Motor neuron (in vitro differentiated cells): ENCODE measurements at regions not wholly inside any gene's neighbourhood (a gene's known extent, or its start where the extent isn't known, plus 50 kb on each side); places are given as distances from the start of the nearest gene placed in this dataset.

ENCODE experiments used
- ATAC-seq, 8 experiments: fragments of 200-7000 bp; cut with Tn5 transposase; replicated peaks in 6 of 8; 2 replicates each; pipeline ENCODE4 v1.8.0; 2021; ENCODE audit warnings: mild to moderate bottlenecking in 8 of 8, moderate library complexity in 8 of 8
- H3K27ac ChIP-seq, 2 donors: fragments of 250-450 bp; sonication (Bioruptor Pico); 2 replicates each; pipeline ENCODE4 v1.9.0; 2021; ENCODE audit warnings: antibody characterized with exemption in 2 of 2, mild to moderate bottlenecking in 2 of 2, moderate library complexity in 1 of 2
- H3K4me1 ChIP-seq, 2 donors: fragments of 250-450 bp; sonication (Bioruptor Pico); replicated peaks in 1 of 2; 2 replicates each; pipeline ENCODE4 v1.6.1; 2021; ENCODE audit warnings: antibody characterized with exemption in 2 of 2, mild to moderate bottlenecking in 2 of 2, moderate library complexity in 1 of 2
- H3K4me3 ChIP-seq, 5 donors: fragments of 250-450 bp; sonication (Bioruptor Pico); 2 replicates each; pipeline ENCODE4 v1.9.0; 2021; ENCODE audit warnings: antibody characterized with exemption in 5 of 5, mild to moderate bottlenecking in 5 of 5, moderate library complexity in 4 of 5
- WGBS, 10 experiments: fragments of 450-650 bp; shearing (Covaris generic); methylation state at CpG; one replicate each; pipeline ENCODE4 v1.0.0; 2022; 5-methylcytosine and 5-hydroxymethylcytosine counted together
- in situ Hi-C, 9 experiments: fragments of 400-800 bp; cut with MboI; loops; one replicate each; pipeline ENCODE4 v1.15.0; 2021; ENCODE audit warnings: low sequenced_read_pairs in 9 of 9, low pct_unique_long_range_greater_than_20kb in 2 of 9; ENCODE audit not compliant: unreplicated experiment in 9 of 9

DNA sequence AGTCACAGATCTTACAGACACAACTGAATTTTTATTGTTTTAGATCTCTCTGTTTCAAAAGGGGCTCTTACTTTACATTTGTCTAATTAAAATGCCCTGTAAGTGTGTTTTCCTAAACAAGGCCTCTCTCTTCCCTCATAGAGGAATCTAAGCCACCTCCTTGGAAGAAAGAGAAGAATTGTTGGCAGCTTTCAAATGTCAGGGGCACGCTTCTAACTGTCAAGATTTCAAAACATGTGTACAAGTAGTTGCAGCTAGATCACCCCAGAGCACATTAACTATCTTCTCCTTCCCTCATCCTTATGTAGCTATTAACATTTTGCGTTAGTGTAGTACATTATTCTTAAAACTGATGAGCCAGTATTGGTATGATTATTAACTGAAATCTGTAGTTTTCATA lies 266.5 kb upstream of the BOD1L1 start:
- no peak for ATAC-seq
- Histone ChIP-seq H3K4me3 (no peak overlapping the region), H3K4me1 (peaks cover 0 to 5% of the 10 kb centered on the region in 2 donors), H3K27ac (no peak overlapping the region)
- in situ Hi-C loops = no loop called here
- 68 to 100% (median 79%) methylated on average over 1 to 2 of the region's 2 CpGs; no CpG with 5 or more reads in 2 of the 10 experiments for WGBS, 10 experiments

- Histone ChIP-seq H3K4me3 (no peak overlapping the region), H3K27ac (no peak overlapping the region), H3K4me1 (no peaks in the 10 kb centered on the region)
- in situ Hi-C loops = no loop called here
- WGBS, 10 experiments = 70 to 100% (median 86%) methylated on average over 1 to 4 of the region's 4 CpGs; no CpG with 5 or more reads in 4 of the 10 experiments
- no peak for ATAC-seq
Observed at GRCh38 chr4:13900780-13901179, 273.3 kb upstream of the BOD1L1 start.

- WGBS, 10 experiments = 60 to 100% (median 100%) methylated on average over 1 of the region's 1 CpG; no CpG with 5 or more reads in 5 of the 10 experiments
- H3K4me3 ChIP-seq = no peak overlapping the region
- ATAC-seq = no peak
- H3K4me1 ChIP-seq = no peaks in the 10 kb centered on the region
- in situ Hi-C loops = no loop called here
- H3K27ac ChIP-seq = no peak overlapping the region
Observed at GRCh38 chr4:13902146-13902545, 274.6 kb upstream of the BOD1L1 start.

- Histone ChIP-seq H3K4me1 (no peaks in the 10 kb centered on the region), H3K4me3 (no peak overlapping the region), H3K27ac (no peak overlapping the region)
- WGBS, 10 experiments = 0 to 100% (median 63%) methylated on average over 1 to 3 of the region's 3 CpGs; no CpG with 5 or more reads in 1 of the 10 experiments
- in situ Hi-C loops = no loop called here
- ATAC-seq = no peak
Observed at GRCh38 chr4:13903061-13903460, 275.5 kb upstream of the BOD1L1 start.

DNA sequence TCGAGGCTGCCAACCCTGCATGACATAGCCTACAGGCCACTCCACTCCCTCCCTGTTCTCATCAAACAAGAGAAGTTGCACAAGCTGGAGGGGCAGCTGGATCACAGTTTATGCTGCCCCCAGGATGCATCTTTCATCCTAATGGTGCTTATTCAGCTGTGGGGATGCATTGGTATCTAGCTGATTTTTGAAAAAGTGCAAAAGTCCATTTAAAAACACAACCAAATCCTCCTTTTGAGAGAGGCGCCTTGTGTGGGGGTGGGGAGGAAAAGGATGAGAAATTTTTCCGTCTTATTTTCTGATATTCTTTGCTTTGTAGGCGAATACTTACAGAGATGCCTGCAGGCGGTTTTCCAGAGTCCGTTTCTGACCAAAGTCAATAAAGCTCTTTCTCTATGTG lies 276.4 kb upstream of the BOD1L1 start:
- Histone ChIP-seq H3K27ac (no peak overlapping the region), H3K4me1 (no peaks in the 10 kb centered on the region), H3K4me3 (no peak overlapping the region)
- ATAC-seq = no peak
- in situ Hi-C loops = no loop called here
- 59 to 87% (median 70%) methylated on average over 1 to 6 of the region's 6 CpGs; no CpG with 5 or more reads in 1 of the 10 experiments for WGBS, 10 experiments

DNA sequence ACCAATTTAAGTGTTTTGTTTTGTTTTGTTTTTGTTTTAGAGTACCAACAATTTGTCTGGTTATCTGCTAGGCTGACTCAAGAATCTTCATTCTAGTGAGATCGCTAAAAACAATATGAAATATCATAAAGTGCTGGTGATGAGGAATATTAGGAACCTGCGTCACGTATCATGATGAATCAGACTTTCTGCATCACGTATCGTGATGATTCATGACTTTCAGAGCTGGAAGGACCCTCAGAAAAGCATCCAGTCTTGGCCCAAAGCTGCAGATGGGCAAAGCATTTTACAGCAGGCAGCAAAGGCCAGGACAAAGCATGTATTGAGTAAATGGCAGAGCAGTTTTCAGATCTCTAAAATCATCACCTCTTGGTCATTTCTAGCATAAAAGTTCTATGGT lies 278.0 kb upstream of the BOD1L1 start:
- no peak overlapping the region for H3K4me3 ChIP-seq
- WGBS, 10 experiments = 48 to 100% (median 87%) methylated on average over 2 to 5 of the region's 5 CpGs; no CpG with 5 or more reads in 1 of the 10 experiments
- in situ Hi-C loops = no loop called here
- H3K27ac ChIP-seq = no peak overlapping the region
- H3K4me1 ChIP-seq = no peaks in the 10 kb centered on the region
- no peak for ATAC-seq

GRCh38 chr4:13906727-13907126 lies 279.2 kb upstream of the BOD1L1 start:
- no peak for ATAC-seq
- H3K4me3 ChIP-seq = no peak overlapping the region
- H3K4me1 ChIP-seq = no peaks in the 10 kb centered on the region
- WGBS, 10 experiments = 71 to 100% (median 95%) methylated on average over 1 to 3 of the region's 3 CpGs; no CpG with 5 or more reads in 5 of the 10 experiments
- H3K27ac ChIP-seq = no peak overlapping the region
- in situ Hi-C loops = no loop called here

DNA sequence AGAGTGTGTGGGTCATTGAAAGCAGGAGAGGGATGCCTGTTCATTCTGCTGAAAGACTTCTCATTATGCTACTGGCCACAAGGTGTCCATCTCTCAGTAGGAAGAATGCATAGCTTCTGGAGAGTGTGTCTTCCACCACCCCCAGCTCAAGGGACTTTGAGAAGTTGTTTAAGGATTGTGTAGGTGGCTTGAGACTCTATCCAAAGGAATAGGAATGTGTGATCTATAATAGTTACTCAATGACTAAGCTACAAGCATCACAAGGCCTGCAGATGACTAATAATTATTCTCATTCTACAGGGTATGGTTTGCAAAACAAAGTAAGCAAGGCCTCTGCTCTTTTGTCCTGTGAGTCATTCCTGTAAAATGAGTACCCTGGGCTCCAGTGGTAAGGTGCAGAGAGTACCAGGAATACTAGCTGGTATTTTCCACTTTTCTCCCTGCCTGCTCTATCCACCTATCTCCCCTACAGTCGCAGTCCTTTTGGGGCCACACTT lies 279.8 kb upstream of the BOD1L1 start:
- in situ Hi-C loops = no loop called here
- no peak overlapping the region for H3K4me3 ChIP-seq
- ATAC-seq = peak in 7 of 8 experiments; percentile 83 to 100 (median 91)
- WGBS, 10 experiments = 0 to 86% (median 83%) methylated on average over 1 of the region's 1 CpG; no CpG with 5 or more reads in 7 of the 10 experiments
- no peaks in the 10 kb centered on the region for H3K4me1 ChIP-seq
- H3K27ac ChIP-seq = no peak overlapping the region

- no peak for ATAC-seq
- Histone ChIP-seq H3K4me3 (no peak overlapping the region), H3K4me1 (no peaks in the 10 kb centered on the region), H3K27ac (no peak overlapping the region)
- in situ Hi-C loops = no loop called here
- 100% methylated on average over 1 to 2 of the region's 2 CpGs; no CpG with 5 or more reads in 5 of the 10 experiments for WGBS, 10 experiments
Observed at GRCh38 chr4:13908455-13908854, 280.9 kb upstream of the BOD1L1 start.

DNA sequence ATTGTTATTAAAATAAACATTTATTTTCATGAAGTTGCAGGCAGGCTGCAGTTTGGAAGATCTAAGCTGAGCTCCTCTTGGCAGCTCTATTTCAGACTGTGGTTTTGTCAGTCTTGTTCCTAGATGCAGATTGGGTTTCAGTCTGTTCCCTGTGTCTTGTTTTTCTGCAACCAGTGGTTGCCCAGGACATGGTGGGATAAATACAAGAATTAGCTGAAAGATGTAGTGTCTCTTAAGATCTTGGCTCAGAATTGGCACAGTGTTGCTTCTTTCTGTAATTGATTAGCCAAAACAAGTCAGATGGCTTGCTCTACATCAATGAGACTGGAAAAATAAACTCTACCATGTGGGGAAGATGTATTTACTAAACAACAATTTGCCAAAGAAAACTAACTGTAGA lies 283.0 kb upstream of the BOD1L1 start:
- in situ Hi-C loops = no loop called here
- no peak overlapping the region for H3K27ac ChIP-seq
- H3K4me1 ChIP-seq = no peaks in the 10 kb centered on the region
- no peak for ATAC-seq
- H3K4me3 ChIP-seq = no peak overlapping the region

- in situ Hi-C loops = no loop called here
- Histone ChIP-seq H3K4me1 (no peaks in the 10 kb centered on the region), H3K4me3 (no peak overlapping the region), H3K27ac (no peak overlapping the region)
- no peak for ATAC-seq
Observed at GRCh38 chr4:13911256-13911655, 283.7 kb upstream of the BOD1L1 start.

GRCh38 chr4:13912436-13912925 lies 285.0 kb upstream of the BOD1L1 start:
- no peak for ATAC-seq
- H3K27ac ChIP-seq = no peak overlapping the region
- in situ Hi-C loops = no loop called here
- WGBS, 10 experiments = 33 to 100% (median 65%) methylated on average over 1 to 2 of the region's 2 CpGs; no CpG with 5 or more reads in 2 of the 10 experiments
- no peak overlapping the region for H3K4me3 ChIP-seq
- H3K4me1 ChIP-seq = no peaks in the 10 kb centered on the region

- Histone ChIP-seq H3K4me3 (no peak overlapping the region), H3K27ac (no peak overlapping the region), H3K4me1 (no peaks in the 10 kb centered on the region)
- in situ Hi-C loops = no loop called here
- ATAC-seq = no peak
Observed at GRCh38 chr4:13912966-13913365, 285.4 kb upstream of the BOD1L1 start.

- H3K4me1 ChIP-seq = peaks cover 6 to 18% of the 10 kb centered on the region in 2 donors
- no peak overlapping the region for H3K4me3 ChIP-seq
- ATAC-seq = peak in 3 of 8 experiments; percentile 15 to 50 (median 40)
- WGBS, 10 experiments = 0 to 100% (median 63%) methylated on average over 1 of the region's 1 CpG; no CpG with 5 or more reads in 1 of the 10 experiments
- in situ Hi-C loops = no loop called here
- H3K27ac ChIP-seq = no peak overlapping the region
Observed at GRCh38 chr4:13917015-13917414, 289.5 kb upstream of the BOD1L1 start.
